HepG2 (cell line): ENCODE measurements at regions not wholly inside any gene's neighbourhood (a gene's known extent, or its start where the extent isn't known, plus 50 kb on each side); places are given as distances from the start of the nearest gene placed in this dataset.

ENCODE experiments used
- ATAC-seq: fragments of 200-7000 bp; cut with Tn5 transposase; 3 replicates; pipeline ENCODE4 v1.9.1; 2020; ENCODE audit warnings: mild to moderate bottlenecking, moderate library complexity
- BruUV-seq: library from RNA; stranded (reverse); fragments of 400-500 nt; replicated peaks from 2 replicates; lab custom pipeline; 2021; lab: Mats Ljungman, UMichigan
- CTCF ChIA-PET: fragments of 300-600 bp; formaldehyde crosslinking; extraction: SDS; loops from one replicate; lab custom pipeline; 2021; ENCODE audit warnings: low total read pairs, inconsistent platforms, low intra/inter-chr PET ratio; lab: Yijun Ruan, JAX
- POLR2A ChIA-PET: fragments of 350-600 bp; sonication (Branson Sonifier 250); formaldehyde crosslinking; loops from one replicate; lab custom pipeline; 2020; ENCODE audit warnings: antibody characterized with exemption, inconsistent platforms; lab: Yijun Ruan, JAX
- DNase-seq: peaks from one replicate; pipeline ENCODE4 v3.0.0-alpha.2; 2015; ENCODE audit warnings: low spot score
- FAIRE-seq: peaks from 3 replicates; lab custom pipeline; 2011; peaks lifted over from hg19 to GRCh38; lab: Jason Lieb, UNC
- H2AFZ ChIP-seq: one replicate; pipeline ENCODE4 v1.6.1; 2011; ENCODE audit warnings: low read length, inconsistent platforms
- H3K27ac ChIP-seq: fragments of 300-600 bp; 3 replicates; pipeline ENCODE4 v1.8.0; 2011; ENCODE audit warnings: mixed run types, mild to moderate bottlenecking, mixed read lengths, low read length, inconsistent platforms; ENCODE audit not compliant: insufficient read depth; ENCODE audit errors: extremely low read length
- H3K27me3 ChIP-seq, 2 experiments: fragments of 200-600 bp in 1 of 2; 2 replicates in 1 of 2; 3 replicates in 1 of 2; pipeline versions ENCODE4 v1.6.0 to v1.8.0; 2011; ENCODE audit warnings: low read length in 2 of 2, mild to moderate bottlenecking in 2 of 2, moderate library complexity in 2 of 2, inconsistent platforms in 1 of 2; ENCODE audit not compliant: insufficient read depth in 2 of 2, control insufficient read depth in 1 of 2
- H3K36me3 ChIP-seq, 2 experiments: fragments of 200-600 bp in 1 of 2; replicated peaks in 1 of 2; 2 replicates in 1 of 2; 3 replicates in 1 of 2; pipeline versions ENCODE4 v1.5.1 to v1.8.0; 2011; ENCODE audit warnings: low read length in 2 of 2, inconsistent platforms in 1 of 2; ENCODE audit not compliant: insufficient read depth in 2 of 2, control insufficient read depth in 1 of 2
- H3K4me1 ChIP-seq: 2 replicates; pipeline ENCODE4 v1.5.1; 2012; ENCODE audit warnings: low read length, inconsistent platforms; ENCODE audit not compliant: insufficient read depth
- H3K4me2 ChIP-seq: 2 replicates; pipeline ENCODE4 v1.6.0; 2011; ENCODE audit warnings: low read depth, low read length, inconsistent platforms
- H3K4me3 ChIP-seq, 3 experiments: fragments of 200-600 bp in 1 of 3; sonication (generic), shearing (Covaris generic) in 1 of 3; replicated peaks in 1 of 3; 2 replicates each; pipeline ENCODE4 v1.5.1; 2011 to 2016; ENCODE audit warnings: low read length in 3 of 3, inconsistent platforms in 2 of 3, low read depth in 2 of 3, mild to moderate bottlenecking in 2 of 3, control low read depth in 1 of 3, mixed read lengths in 1 of 3; ENCODE audit not compliant: insufficient read depth in 1 of 3
- H3K79me2 ChIP-seq: one replicate; pipeline ENCODE4 v1.6.1; 2011; ENCODE audit warnings: low read length, inconsistent platforms; ENCODE audit not compliant: insufficient read depth
- H3K9ac ChIP-seq: 2 replicates; pipeline ENCODE4 v1.6.0; 2011; ENCODE audit warnings: mild to moderate bottlenecking, low read depth, low read length, inconsistent platforms; ENCODE audit not compliant: insufficient read depth
- H3K9me3 ChIP-seq: 2 replicates; pipeline ENCODE4 v1.5.1; 2012; ENCODE audit warnings: mild to moderate bottlenecking, low read length
- H4K20me1 ChIP-seq: 2 replicates; pipeline ENCODE4 v1.6.0; 2011; ENCODE audit warnings: inconsistent platforms, mild to moderate bottlenecking, low read length, moderate library complexity; ENCODE audit not compliant: insufficient read depth
- AGO2 ChIP-seq: fragments of 200-400 bp; formaldehyde crosslinking; optimal IDR thresholded peaks from 2 replicates; pipeline ENCODE3; 2017; ENCODE audit warnings: mild to moderate bottlenecking, low read depth, low read length, moderate library complexity
- CREB1 ChIP-seq, 2 experiments: fragments of 450-650 bp in 1 of 2; IDR thresholded peaks; 2 replicates each; pipeline ENCODE4 v1.6.1; 2016 to 2017; ENCODE audit warnings: control low read depth in 1 of 2, mild to moderate bottlenecking in 1 of 2, missing compliant biosample characterization in 1 of 2, missing genetic modification characterization in 1 of 2
- ELK4 ChIP-seq: sonication (generic); formaldehyde crosslinking; IDR thresholded peaks from 2 replicates; pipeline ENCODE4 v1.9.0; 2021; ENCODE audit warnings: missing genetic modification reagents, borderline replicate concordance
- HHEX ChIP-seq: IDR thresholded peaks from 2 replicates; pipeline ENCODE4 v1.6.1; 2016; ENCODE audit warnings: control low read depth
- IKZF4 ChIP-seq: sonication (generic); formaldehyde crosslinking; IDR thresholded peaks from 2 replicates; pipeline ENCODE4 v1.5.1; 2020; ENCODE audit warnings: borderline replicate concordance, mild to moderate bottlenecking, low read depth, missing genetic modification reagents; ENCODE audit errors: not compliant biosample characterization
- MAX ChIP-seq: IDR thresholded peaks from 2 replicates; pipeline ENCODE4 v1.6.1; 2012; ENCODE audit warnings: inconsistent platforms
- MIER3 ChIP-seq: IDR thresholded peaks from 2 replicates; pipeline ENCODE4 v1.6.1; 2016; ENCODE audit warnings: missing compliant biosample characterization, borderline replicate concordance
- MIXL1 ChIP-seq: IDR thresholded peaks from 2 replicates; pipeline ENCODE4 v1.6.1; 2016
- RBAK ChIP-seq: sonication (generic); formaldehyde crosslinking; IDR thresholded peaks from 2 replicates; pipeline ENCODE4 v1.5.1; 2020; ENCODE audit warnings: mild to moderate bottlenecking, missing genetic modification reagents
- RFXANK ChIP-seq: IDR thresholded peaks from 2 replicates; pipeline ENCODE4 v1.6.1; 2016
- SCMH1 ChIP-seq: sonication (generic); formaldehyde crosslinking; IDR thresholded peaks from 2 replicates; pipeline ENCODE4 v1.9.0; 2021; ENCODE audit warnings: missing genetic modification reagents, mild to moderate bottlenecking, borderline replicate concordance
- TGIF2 ChIP-seq: IDR thresholded peaks from 2 replicates; pipeline ENCODE4 v1.6.1; 2016; ENCODE audit warnings: control low read depth, missing compliant biosample characterization
- ZBTB39 ChIP-seq: sonication (generic); formaldehyde crosslinking; IDR thresholded peaks from 2 replicates; pipeline ENCODE4 v1.5.0; 2020; ENCODE audit warnings: missing genetic modification reagents
- ZMYM2 ChIP-seq: sonication (generic); formaldehyde crosslinking; IDR thresholded peaks from 2 replicates; pipeline ENCODE4 v1.8.0; 2022; ENCODE audit warnings: mild to moderate bottlenecking, missing genetic modification reagents
- ZNF160 ChIP-seq: sonication (generic); formaldehyde crosslinking; IDR thresholded peaks from 2 replicates; pipeline ENCODE4 v1.8.0; 2022; ENCODE audit warnings: mild to moderate bottlenecking, inconsistent platforms, missing genetic modification reagents
- ZNF441 ChIP-seq: sonication (generic); formaldehyde crosslinking; IDR thresholded peaks from 2 replicates; pipeline ENCODE4 v1.7.0; 2021; ENCODE audit warnings: missing genetic modification reagents, borderline replicate concordance
- ZNF446 ChIP-seq: sonication (generic); formaldehyde crosslinking; IDR thresholded peaks from 2 replicates; pipeline ENCODE4 v1.5.0; 2020; ENCODE audit warnings: mild to moderate bottlenecking, missing genetic modification reagents
- ZNF468 ChIP-seq: sonication (generic); formaldehyde crosslinking; IDR thresholded peaks from 2 replicates; pipeline ENCODE4 v1.8.0; 2022; ENCODE audit warnings: mild to moderate bottlenecking, moderate library complexity, missing genetic modification reagents
- ZNF501 ChIP-seq: sonication (generic); formaldehyde crosslinking; IDR thresholded peaks from 2 replicates; pipeline ENCODE4 v1.5.1; 2020; ENCODE audit warnings: mild to moderate bottlenecking, moderate library complexity, missing genetic modification reagents
- in situ Hi-C: cut with HindIII; loops from 2 replicates; pipeline ENCODE4 v1.10.0; 2017; ENCODE audit warnings: low pct_unique_long_range_greater_than_20kb; ENCODE audit not compliant: extremely low pct_ligation_motif_present
- intact Hi-C: fragments of 100-400 bp; cut with micrococcal nuclease; formaldehyde crosslinking; loops from one replicate; pipeline ENCODE4 v1.10.0; 2022; ENCODE audit not compliant: unreplicated experiment
- TF ChIP-seq, protein P1 (sequence below): sonication (generic); formaldehyde crosslinking; IDR thresholded peaks from 2 replicates; pipeline ENCODE4 v1.8.0; 2022; ENCODE audit warnings: mild to moderate bottlenecking, missing genetic modification reagents, moderate library complexity

DNA sequence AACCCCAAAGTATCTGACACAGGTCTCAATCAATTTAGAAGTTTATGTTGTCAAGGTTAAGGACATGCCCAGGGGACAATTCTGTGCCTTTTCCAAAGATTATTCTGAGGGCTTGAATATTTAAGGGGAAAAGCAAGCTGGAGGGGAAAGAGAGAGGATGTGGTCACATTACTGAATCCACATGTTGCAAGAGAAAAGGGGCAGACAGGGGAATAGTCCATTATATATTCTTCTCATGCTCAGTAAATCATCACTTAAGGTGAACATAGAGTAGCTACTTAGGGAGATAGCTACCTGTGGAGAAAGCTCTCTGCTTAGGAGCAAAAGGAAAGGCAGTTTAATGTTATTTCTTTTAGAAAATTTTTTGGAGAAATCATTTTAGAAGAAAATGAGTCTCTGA is 751.6 kb downstream of the SI start:
- ChIA-PET POLR2A (no interaction called here), CTCF (no interaction called here)
- Histone ChIP-seq H3K9ac (no peak overlapping the region), H3K79me2 (no peaks in the 10 kb centered on the region), H3K9me3 (no peaks in the 10 kb centered on the region), H2AFZ (no peak overlapping the region), H3K4me2 (no peak overlapping the region), H3K27ac (no peak overlapping the region), H3K4me3 (no peak overlapping the region), H3K4me1 (no peaks in the 10 kb centered on the region), H4K20me1 (no peaks in the 10 kb centered on the region), H3K27me3 (no peaks in the 10 kb centered on the region; a peak in 1 of 5 replicates), H3K36me3 (no peaks in the 10 kb centered on the region)
- in situ Hi-C loops = no loop called here
- TF ChIP-seq ZNF160 (CRISPR knock-in tag) = no peak
- TF ChIP-seq IKZF4 = no peak
- no peak for TF ChIP-seq ELK4 (CRISPR knock-in tag)
- TF ChIP-seq ZNF441 = no peak
- TF ChIP-seq ZBTB39 = no peak
- no peak for TF ChIP-seq RFXANK (CRISPR knock-in tag)
- TF ChIP-seq CREB1 (IDR thresholded peaks at IDR 0.05) = no peak
- TF ChIP-seq CREB1 (CRISPR knock-in tag; IDR thresholded peaks at IDR 0.05) = no peak
- TF ChIP-seq TGIF2 (CRISPR knock-in tag) = no peak
- TF ChIP-seq HHEX = no peak
- TF ChIP-seq SCMH1 = no peak
- TF ChIP-seq, protein P1, sequence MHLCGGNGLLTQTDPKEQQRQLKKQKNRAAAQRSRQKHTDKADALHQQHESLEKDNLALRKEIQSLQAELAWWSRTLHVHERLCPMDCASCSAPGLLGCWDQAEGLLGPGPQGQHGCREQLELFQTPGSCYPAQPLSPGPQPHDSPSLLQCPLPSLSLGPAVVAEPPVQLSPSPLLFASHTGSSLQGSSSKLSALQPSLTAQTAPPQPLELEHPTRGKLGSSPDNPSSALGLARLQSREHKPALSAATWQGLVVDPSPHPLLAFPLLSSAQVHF (CRISPR knock-in tag) = no peak
- no peak for TF ChIP-seq ZNF468 (CRISPR knock-in tag)
- no peak for TF ChIP-seq MAX
- TF ChIP-seq ZMYM2 (CRISPR knock-in tag) = no peak
- no peak for TF ChIP-seq MIER3 (CRISPR knock-in tag)
- no peak for TF ChIP-seq ZNF501 (CRISPR knock-in tag)
- TF ChIP-seq AGO2 = no peak
- TF ChIP-seq RBAK (CRISPR knock-in tag) = no peak
- no peak for TF ChIP-seq MIXL1
- TF ChIP-seq ZNF446 (CRISPR knock-in tag) = no peak
- intact Hi-C loops = no loop called here
- FAIRE-seq = no peak
- ATAC-seq = no peak
- DNase-seq = no peak
- no TSS peak for BruUV-seq
